Epithelial cell of esophagus (primary cell): ENCODE measurements at regions not wholly inside any gene's neighbourhood (a gene's known extent, or its start where the extent isn't known, plus 50 kb on each side); places are given as distances from the start of the nearest gene placed in this dataset.
A peak's percentile ranks its signal among the peaks of the same experiment; 100 is the strongest.

Experiments used
- DNase-seq: peaks from one replicate; pipeline ENCODE4 v3.0.0; 2010; ENCODE audit warnings: low read depth
- H3K4me3 ChIP-seq: 2 replicates; pipeline ENCODE4 v1.5.1; 2011; ENCODE audit warnings: mild to moderate bottlenecking, low read length, control low read depth
- TF ChIP-seq, protein P1 (sequence below): IDR thresholded peaks from 2 replicates; pipeline ENCODE4 v1.5.1; 2011; ENCODE audit warnings: low read depth, mild to moderate bottlenecking, low read length, control low read depth, inconsistent platforms; ENCODE audit not compliant: insufficient read depth; ENCODE audit errors: missing control alignments

DNA sequence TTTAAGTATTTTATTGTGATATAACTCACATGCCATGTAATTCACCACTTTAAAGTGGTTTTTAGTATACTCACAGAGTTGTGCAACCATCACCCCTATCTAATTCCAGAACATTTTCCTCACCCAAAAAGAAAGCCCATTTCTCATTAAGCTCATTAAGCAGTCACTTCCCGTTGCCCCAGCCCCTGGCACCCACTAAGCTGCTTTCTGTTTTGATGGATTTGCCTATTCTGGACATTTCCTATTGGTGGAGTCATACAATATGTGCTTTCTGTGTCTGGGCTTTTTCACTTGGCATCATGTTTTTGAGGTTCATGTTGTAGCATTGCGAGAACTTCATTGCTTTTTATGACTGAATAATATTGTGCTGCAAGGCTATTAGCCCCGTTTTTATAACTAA, 66.0 kb downstream of the ARL6IP4 start:
- TF ChIP-seq, protein P1, sequence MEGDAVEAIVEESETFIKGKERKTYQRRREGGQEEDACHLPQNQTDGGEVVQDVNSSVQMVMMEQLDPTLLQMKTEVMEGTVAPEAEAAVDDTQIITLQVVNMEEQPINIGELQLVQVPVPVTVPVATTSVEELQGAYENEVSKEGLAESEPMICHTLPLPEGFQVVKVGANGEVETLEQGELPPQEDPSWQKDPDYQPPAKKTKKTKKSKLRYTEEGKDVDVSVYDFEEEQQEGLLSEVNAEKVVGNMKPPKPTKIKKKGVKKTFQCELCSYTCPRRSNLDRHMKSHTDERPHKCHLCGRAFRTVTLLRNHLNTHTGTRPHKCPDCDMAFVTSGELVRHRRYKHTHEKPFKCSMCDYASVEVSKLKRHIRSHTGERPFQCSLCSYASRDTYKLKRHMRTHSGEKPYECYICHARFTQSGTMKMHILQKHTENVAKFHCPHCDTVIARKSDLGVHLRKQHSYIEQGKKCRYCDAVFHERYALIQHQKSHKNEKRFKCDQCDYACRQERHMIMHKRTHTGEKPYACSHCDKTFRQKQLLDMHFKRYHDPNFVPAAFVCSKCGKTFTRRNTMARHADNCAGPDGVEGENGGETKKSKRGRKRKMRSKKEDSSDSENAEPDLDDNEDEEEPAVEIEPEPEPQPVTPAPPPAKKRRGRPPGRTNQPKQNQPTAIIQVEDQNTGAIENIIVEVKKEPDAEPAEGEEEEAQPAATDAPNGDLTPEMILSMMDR: no peak
- DNase-seq: no peak
- H3K4me3 ChIP-seq: no peak overlapping the region

DNA sequence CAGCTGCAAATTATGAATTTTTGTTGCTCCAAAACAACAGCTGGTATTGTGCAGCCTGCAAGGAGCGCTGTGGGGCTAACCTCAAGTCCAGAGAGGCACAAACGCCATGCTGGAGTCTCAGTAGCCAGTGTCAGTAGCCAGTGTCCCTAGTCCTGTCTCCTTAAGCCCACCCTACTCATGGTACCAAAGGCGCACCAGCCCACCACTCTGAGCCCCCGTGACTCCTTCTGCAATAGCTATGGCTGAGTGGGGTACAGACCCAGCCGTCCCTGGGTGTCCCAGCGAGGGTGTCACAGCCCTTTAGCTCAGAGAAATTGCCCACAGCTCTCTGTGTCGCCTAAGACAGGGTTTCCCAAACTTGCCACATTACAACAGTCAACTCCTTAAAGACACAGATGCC, 65.2 kb downstream of the ARL6IP4 start:
- H3K4me3 ChIP-seq: no peak overlapping the region
- no peak for DNase-seq
- TF ChIP-seq, protein P1: no peak

DNA sequence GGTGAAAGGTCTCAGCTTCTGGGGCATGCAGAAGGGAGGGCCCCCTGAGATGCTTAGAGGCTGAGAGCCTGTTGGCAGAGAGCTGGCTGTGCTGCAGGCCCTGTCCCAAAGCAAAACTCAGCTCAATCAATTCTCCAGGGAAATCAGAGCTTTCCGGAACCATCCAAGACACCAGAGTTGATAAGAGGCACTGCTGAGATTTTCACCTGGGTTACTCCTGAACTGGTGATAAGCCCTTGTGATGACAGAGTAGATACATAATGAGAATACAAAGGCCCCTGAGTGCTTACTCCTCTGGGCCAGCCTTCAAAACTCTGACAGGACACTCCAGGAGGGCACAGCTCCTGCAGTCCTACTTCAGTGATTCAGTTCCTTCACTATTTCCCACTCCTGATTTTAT, 63.9 kb downstream of the ARL6IP4 start:
- DNase-seq: no peak
- TF ChIP-seq, protein P1: no peak
- no peak overlapping the region for H3K4me3 ChIP-seq

DNA sequence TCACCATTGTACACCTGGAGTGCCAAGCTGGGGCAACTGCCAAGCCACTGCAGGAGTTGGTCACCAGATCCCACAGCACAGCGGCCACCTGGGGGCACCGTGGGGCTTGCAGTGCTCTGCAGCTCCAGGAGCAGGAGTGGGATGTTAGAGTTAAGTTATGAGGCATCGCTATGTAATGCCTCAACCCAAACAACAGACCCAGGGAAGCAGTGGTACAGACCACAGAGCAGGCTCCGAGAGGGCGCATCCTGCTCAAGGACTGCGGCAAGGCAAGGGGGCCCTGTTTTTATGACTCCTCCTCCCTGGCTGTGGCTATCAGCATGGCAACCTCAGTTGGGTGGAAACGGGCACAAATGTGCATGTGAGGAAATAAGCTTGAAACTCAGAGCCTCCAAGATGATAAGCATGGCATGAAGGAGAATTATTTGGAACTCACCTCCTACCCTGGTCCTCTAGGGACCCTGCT, 63.1 kb downstream of the ARL6IP4 start:
- TF ChIP-seq, protein P1: peak; percentile 63
- no peak overlapping the region for H3K4me3 ChIP-seq
- peak; percentile 82 for DNase-seq

DNA sequence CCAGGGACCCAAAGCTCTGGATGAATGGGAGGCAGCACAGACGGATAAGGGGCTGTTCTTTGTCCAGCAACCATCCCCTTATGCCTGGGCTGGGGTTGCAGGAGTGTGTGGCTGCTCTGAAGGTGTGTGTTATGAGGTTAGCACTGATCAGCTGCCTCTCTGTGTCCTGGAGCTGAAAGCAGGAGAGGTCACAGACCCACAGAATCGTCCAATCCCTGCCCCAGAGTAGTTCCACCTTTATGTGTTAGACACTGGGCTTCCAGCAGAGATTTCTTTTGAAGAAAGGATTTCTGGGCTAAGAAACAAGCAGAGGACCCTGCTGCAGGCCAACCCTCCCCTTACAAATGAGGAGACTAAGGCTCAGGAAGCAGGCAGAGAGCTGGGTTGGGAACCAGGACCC, 62.4 kb downstream of the ARL6IP4 start:
- TF ChIP-seq, protein P1: no peak
- H3K4me3 ChIP-seq: no peak overlapping the region
- no peak for DNase-seq

DNA sequence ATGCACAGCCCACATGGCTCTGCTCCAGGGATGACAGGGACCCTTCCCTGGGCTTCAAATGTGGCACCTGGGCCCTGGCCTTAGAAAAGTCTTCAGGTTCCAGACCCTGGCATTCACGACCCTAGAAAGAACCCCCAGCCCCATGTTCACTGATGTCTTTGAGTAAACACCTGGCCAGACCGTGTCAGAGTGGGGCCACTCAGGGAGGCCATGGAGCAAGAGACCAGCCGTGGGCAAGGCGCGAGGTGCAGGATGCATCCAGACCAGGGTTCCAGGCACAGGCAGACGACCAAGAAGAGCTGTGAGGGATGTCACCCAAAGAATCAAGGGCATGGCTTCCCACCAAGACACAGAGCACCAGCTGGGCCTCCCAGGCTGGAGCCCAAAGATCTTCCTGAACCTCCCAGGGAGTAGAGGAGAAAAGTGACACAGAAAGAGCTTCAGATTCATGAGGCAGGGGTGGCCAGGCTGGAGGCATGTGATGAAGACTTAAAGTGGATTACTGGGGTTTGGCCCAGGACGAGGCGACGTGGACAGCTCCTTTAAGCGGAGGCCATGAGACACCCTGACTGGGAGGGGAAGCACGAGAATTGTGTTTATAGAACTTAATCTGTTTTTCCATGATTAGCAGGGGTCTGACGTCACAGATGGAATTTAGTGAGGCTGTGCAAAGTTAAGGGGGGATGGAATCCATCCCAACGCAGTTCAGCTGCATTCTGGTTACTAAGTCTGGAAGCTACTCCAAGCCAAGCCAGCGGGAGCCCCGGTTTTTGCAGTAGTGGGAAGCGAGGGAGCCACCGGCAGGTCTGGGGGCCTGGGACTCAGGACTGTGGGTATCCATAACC, 61.6 kb downstream of the ARL6IP4 start:
- TF ChIP-seq, protein P1: no peak
- no peak for DNase-seq
- H3K4me3 ChIP-seq: no peak overlapping the region
